Trophoblast cell (in vitro differentiated cells and primary cell): ENCODE measurements at regions not wholly inside any gene's neighbourhood (a gene's known extent, or its start where the extent isn't known, plus 50 kb on each side); places are given as distances from the start of the nearest gene placed in this dataset.
A peak's percentile ranks its signal among the peaks of the same experiment; 100 is the strongest.

ENCODE experiments used
- DNase-seq, 2 donors: peaks; one replicate each; pipeline ENCODE4 v3.0.0-alpha.2; 2016
- H2AFZ ChIP-seq: 2 replicates; pipeline ENCODE4 v1.6.1; 2013; ENCODE audit warnings: low read length, moderate library complexity, mild to moderate bottlenecking; ENCODE audit not compliant: insufficient read depth, poor library complexity
- H2AK5ac ChIP-seq: 2 replicates; pipeline ENCODE4 v1.6.1; 2013; ENCODE audit warnings: mild to moderate bottlenecking, low read length
- H2BK120ac ChIP-seq: 2 replicates; pipeline ENCODE4 v1.6.1; 2013; ENCODE audit warnings: low read length, mild to moderate bottlenecking, moderate library complexity; ENCODE audit not compliant: insufficient read depth, poor library complexity
- H2BK12ac ChIP-seq: 2 replicates; pipeline ENCODE4 v1.6.1; 2013; ENCODE audit warnings: mild to moderate bottlenecking, low read length, moderate library complexity
- H2BK5ac ChIP-seq: 2 replicates; pipeline ENCODE4 v1.6.1; 2013; ENCODE audit warnings: low read length, low read depth, moderate library complexity, mild to moderate bottlenecking; ENCODE audit not compliant: poor library complexity
- H3K14ac ChIP-seq: 2 replicates; pipeline ENCODE4 v1.6.1; 2013; ENCODE audit warnings: mild to moderate bottlenecking, low read length
- H3K18ac ChIP-seq: 2 replicates; pipeline ENCODE4 v1.6.1; 2013; ENCODE audit warnings: mild to moderate bottlenecking, low read length
- H3K23ac ChIP-seq: 2 replicates; pipeline ENCODE4 v1.6.1; 2013; ENCODE audit warnings: low read length
- H3K27ac ChIP-seq: 2 replicates; pipeline ENCODE4 v1.5.1; 2013; ENCODE audit warnings: low read depth, mild to moderate bottlenecking, inconsistent platforms, low read length, moderate library complexity
- H3K27me3 ChIP-seq: 2 replicates; pipeline ENCODE4 v1.6.1; 2013; ENCODE audit warnings: inconsistent platforms, mild to moderate bottlenecking, low read length, moderate library complexity; ENCODE audit not compliant: insufficient read depth
- H3K36me3 ChIP-seq, 2 experiments: 1 replicate in 1 of 2; 2 replicates in 1 of 2; pipeline ENCODE4 v1.6.1; 2013; ENCODE audit warnings: low read length in 2 of 2, mild to moderate bottlenecking in 2 of 2, moderate library complexity in 1 of 2; ENCODE audit not compliant: insufficient read depth in 2 of 2, control insufficient read depth in 1 of 2
- H3K4ac ChIP-seq: 2 replicates; pipeline ENCODE4 v1.6.1; 2013; ENCODE audit warnings: low read depth, mild to moderate bottlenecking, low read length, moderate library complexity
- H3K4me1 ChIP-seq, 2 experiments: 1 replicate in 1 of 2; 2 replicates in 1 of 2; pipeline ENCODE4 v1.6.1; 2013; ENCODE audit warnings: low read length in 2 of 2, mild to moderate bottlenecking in 2 of 2, moderate library complexity in 1 of 2; ENCODE audit not compliant: insufficient read depth in 2 of 2, control insufficient read depth in 1 of 2
- H3K4me2 ChIP-seq: 2 replicates; pipeline ENCODE4 v1.6.1; 2013; ENCODE audit warnings: inconsistent platforms, mild to moderate bottlenecking, low read length, moderate library complexity
- H3K4me3 ChIP-seq: 2 replicates; pipeline ENCODE4 v1.5.1; 2013; ENCODE audit warnings: mild to moderate bottlenecking, low read depth, low read length, inconsistent platforms
- H3K79me1 ChIP-seq: one replicate; pipeline ENCODE4 v1.6.1; 2013; ENCODE audit warnings: low read length
- H3K79me2 ChIP-seq: 2 replicates; pipeline ENCODE4 v1.6.1; 2013; ENCODE audit warnings: low read length, mild to moderate bottlenecking; ENCODE audit not compliant: control insufficient read depth, insufficient read depth, poor library complexity
- H3K9ac ChIP-seq: 2 replicates; pipeline ENCODE4 v1.6.1; 2013; ENCODE audit warnings: mild to moderate bottlenecking, low read length
- H3K9me3 ChIP-seq: 2 replicates; pipeline ENCODE4 v1.6.1; 2013; ENCODE audit warnings: low read depth, mild to moderate bottlenecking, control low read depth, inconsistent platforms, low read length; ENCODE audit not compliant: insufficient read depth
- H4K12ac ChIP-seq: 2 replicates; pipeline ENCODE4 v1.6.1; 2013; ENCODE audit warnings: low read depth, mild to moderate bottlenecking, low read length, moderate library complexity
- H4K8ac ChIP-seq: 2 replicates; pipeline ENCODE4 v1.6.1; 2013; ENCODE audit warnings: low read depth, mild to moderate bottlenecking, low read length, moderate library complexity
- H4K91ac ChIP-seq: one replicate; pipeline ENCODE4 v1.6.1; 2013; ENCODE audit warnings: low read depth, mild to moderate bottlenecking, low read length, moderate library complexity
- WGBS: extraction: QIAGEN DNeasy Blood & Tissue Kit; methylation state at CpG from one replicate; pipeline ENCODE4 v1.1.7; 2013; ENCODE audit warnings: missing lambda C conversion rate; ENCODE audit not compliant: insufficient read length, insufficient coverage; ENCODE audit errors: extremely low coverage; 5-methylcytosine and 5-hydroxymethylcytosine counted together

DNA sequence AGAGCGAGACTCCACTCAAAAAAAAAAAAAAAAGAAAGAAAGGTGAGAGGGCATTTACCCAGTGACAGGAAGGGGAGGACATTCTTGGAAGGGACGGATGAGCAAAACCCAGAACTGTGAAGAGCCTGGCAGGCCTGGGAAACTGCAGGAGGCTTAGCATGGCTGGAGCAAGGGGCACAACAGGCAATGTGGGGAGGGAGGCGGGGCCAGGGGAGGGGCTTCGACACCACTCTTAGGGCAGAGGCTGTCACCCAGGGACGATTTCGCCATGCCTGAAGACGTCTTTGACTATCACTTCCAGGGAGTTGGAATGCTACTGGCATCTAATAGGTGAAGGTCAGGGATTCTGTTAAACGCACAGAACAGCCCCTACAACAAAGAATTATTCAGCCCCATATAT, 184.0 kb downstream of the HUNK start:
- Histone ChIP-seq H3K79me2 (no peaks in the 10 kb centered on the region), H2BK120ac (no peak overlapping the region), H3K14ac (no peak overlapping the region), H2AK5ac (no peak overlapping the region), H3K36me3 (no peaks in the 10 kb centered on the region), H2AFZ (no peak overlapping the region), H3K9ac (no peak overlapping the region), H2BK12ac (no peak overlapping the region), H3K23ac (no peak overlapping the region), H3K79me1 (no peaks in the 10 kb centered on the region), H3K9me3 (no peaks in the 10 kb centered on the region), H3K4me3 (no peak overlapping the region), H4K8ac (no peak overlapping the region), H3K27ac (no peak overlapping the region), H4K91ac (no peak overlapping the region), H2BK5ac (no peak overlapping the region), H3K27me3 (no peaks in the 10 kb centered on the region), H3K4me1 (no peaks in the 10 kb centered on the region), H3K18ac (no peak overlapping the region), H3K4me2 (no peak overlapping the region), H4K12ac (no peak overlapping the region), H3K4ac (no peak overlapping the region)
- DNase-seq: peak; percentile 16 to 33
- no CpG with 5 or more reads among the region's 8 CpGs for WGBS

DNA sequence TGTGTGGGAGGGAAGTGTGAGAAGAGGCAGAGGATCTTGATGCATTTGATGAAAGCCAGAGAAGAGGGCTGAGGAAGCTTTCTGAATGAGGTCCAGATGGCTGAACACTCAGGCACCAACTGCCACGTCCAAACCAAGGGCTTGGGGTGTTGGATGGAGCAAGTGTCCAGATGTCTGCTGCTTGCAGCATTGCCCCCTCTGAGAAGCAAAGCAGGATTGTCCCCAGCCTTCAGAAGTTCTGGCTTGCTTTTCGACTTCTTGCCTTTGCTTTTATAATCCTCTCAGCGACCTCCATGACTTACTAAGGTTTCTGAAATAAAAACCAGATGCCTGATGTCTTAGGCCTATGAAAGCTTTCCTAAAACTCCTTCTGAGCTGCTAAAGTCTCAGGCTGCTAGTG, 182.5 kb downstream of the HUNK start:
- H4K8ac ChIP-seq: no peak overlapping the region
- no peak overlapping the region for H2AK5ac ChIP-seq
- no peaks in the 10 kb centered on the region for H3K79me1 ChIP-seq
- H3K9ac ChIP-seq: no peak overlapping the region
- H4K91ac ChIP-seq: no peak overlapping the region
- no peak overlapping the region for H3K18ac ChIP-seq
- WGBS: no CpG with 5 or more reads among the region's 3 CpGs
- H2BK5ac ChIP-seq: no peak overlapping the region
- no peak overlapping the region for H3K4me2 ChIP-seq
- H3K4me1 ChIP-seq: no peaks in the 10 kb centered on the region
- H3K27ac ChIP-seq: no peak overlapping the region
- no peak overlapping the region for H3K4ac ChIP-seq
- no peak overlapping the region for H3K23ac ChIP-seq
- H2BK12ac ChIP-seq: no peak overlapping the region
- H2BK120ac ChIP-seq: no peak overlapping the region
- H3K14ac ChIP-seq: no peak overlapping the region
- H3K9me3 ChIP-seq: no peaks in the 10 kb centered on the region
- H3K27me3 ChIP-seq: no peaks in the 10 kb centered on the region
- H3K36me3 ChIP-seq: no peaks in the 10 kb centered on the region
- H2AFZ ChIP-seq: no peak overlapping the region
- DNase-seq: no peak
- no peak overlapping the region for H4K12ac ChIP-seq
- H3K79me2 ChIP-seq: no peaks in the 10 kb centered on the region
- H3K4me3 ChIP-seq: no peak overlapping the region
